ENCODE measurements at regions not wholly inside any gene's neighbourhood (a gene's known extent, or its start where the extent isn't known, plus 50 kb on each side); places are given as distances from the start of the nearest gene placed in this dataset.

GRCh38 chr12:43109631-43110345 lies 442.2 kb downstream of the ADAMTS20 start:
- H3K4me2 ChIP-seq (ENCODE audit: low read depth, low read length, poor library complexity, severe bottlenecking): no peak overlapping the region
- H2AFZ ChIP-seq (ENCODE audit: low read length): no peak overlapping the region
- H3K9me2 ChIP-seq (replicated peaks; ENCODE audit: low read depth, low read length): no peaks in the 10 kb centered on the region
- no peaks in the 10 kb centered on the region for H3K36me3 ChIP-seq (ENCODE audit: insufficient read depth, low read length)
- TF ChIP-seq EZH2phosphoT487 (IDR thresholded peaks at IDR 0.05; ENCODE audit: borderline replicate concordance): no peak
- TF ChIP-seq, protein P1, sequence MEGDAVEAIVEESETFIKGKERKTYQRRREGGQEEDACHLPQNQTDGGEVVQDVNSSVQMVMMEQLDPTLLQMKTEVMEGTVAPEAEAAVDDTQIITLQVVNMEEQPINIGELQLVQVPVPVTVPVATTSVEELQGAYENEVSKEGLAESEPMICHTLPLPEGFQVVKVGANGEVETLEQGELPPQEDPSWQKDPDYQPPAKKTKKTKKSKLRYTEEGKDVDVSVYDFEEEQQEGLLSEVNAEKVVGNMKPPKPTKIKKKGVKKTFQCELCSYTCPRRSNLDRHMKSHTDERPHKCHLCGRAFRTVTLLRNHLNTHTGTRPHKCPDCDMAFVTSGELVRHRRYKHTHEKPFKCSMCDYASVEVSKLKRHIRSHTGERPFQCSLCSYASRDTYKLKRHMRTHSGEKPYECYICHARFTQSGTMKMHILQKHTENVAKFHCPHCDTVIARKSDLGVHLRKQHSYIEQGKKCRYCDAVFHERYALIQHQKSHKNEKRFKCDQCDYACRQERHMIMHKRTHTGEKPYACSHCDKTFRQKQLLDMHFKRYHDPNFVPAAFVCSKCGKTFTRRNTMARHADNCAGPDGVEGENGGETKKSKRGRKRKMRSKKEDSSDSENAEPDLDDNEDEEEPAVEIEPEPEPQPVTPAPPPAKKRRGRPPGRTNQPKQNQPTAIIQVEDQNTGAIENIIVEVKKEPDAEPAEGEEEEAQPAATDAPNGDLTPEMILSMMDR (conservative IDR thresholded peaks at IDR 0.05; ENCODE audit: low read length): no peak
- H3K4me1 ChIP-seq (ENCODE audit: insufficient read depth, low read length, poor library complexity, severe bottlenecking): peaks cover 5% of the 10 kb centered on the region
- no peaks in the 10 kb centered on the region for H3K9me3 ChIP-seq (ENCODE audit: insufficient read depth, low read depth, low read length)
- no peaks in the 10 kb centered on the region for H3K27me3 ChIP-seq (ENCODE audit: insufficient read depth, low read length, poor library complexity, severe bottlenecking)
- no peaks in the 10 kb centered on the region for H3F3A ChIP-seq (ENCODE audit: low read depth)
- no peaks in the 10 kb centered on the region for H3K79me2 ChIP-seq (ENCODE audit: insufficient read depth, low read length)
- no peak overlapping the region for H3K9ac ChIP-seq (ENCODE audit: low read depth, low read length, poor library complexity, severe bottlenecking)
- no peak overlapping the region for H3K4me3 ChIP-seq (ENCODE audit: low read length, poor library complexity, severe bottlenecking)
- no peaks in the 10 kb centered on the region for H4K20me1 ChIP-seq (ENCODE audit: insufficient read depth, low read length, poor library complexity, severe bottlenecking)

DNA sequence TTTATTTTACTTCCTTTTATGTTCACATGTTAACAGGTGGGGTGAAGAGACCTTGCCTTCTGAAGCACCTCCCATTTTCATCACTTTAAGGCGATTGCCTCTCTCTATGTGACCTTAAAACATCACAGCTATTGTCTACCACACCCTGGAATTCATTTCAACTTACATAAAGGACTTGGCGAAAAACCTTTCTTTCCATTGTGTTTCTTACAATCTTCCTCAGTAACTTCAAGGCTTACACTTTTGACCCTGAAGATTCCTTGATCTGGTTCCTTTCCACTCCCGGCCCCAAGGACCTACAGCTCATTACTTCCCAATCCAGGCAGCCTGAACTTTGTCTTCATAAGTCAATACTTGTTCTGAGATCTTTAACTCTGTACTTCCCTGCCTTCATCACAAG lies 443.3 kb downstream of the ADAMTS20 start:
- Histone ChIP-seq H4K20me1 (ENCODE audit: insufficient read depth, low read length, poor library complexity, severe bottlenecking) (no peaks in the 10 kb centered on the region), H3K79me2 (ENCODE audit: insufficient read depth, low read length) (no peaks in the 10 kb centered on the region), H3K27me3 (ENCODE audit: insufficient read depth, low read length, poor library complexity, severe bottlenecking) (no peaks in the 10 kb centered on the region), H3K4me3 (ENCODE audit: low read length, poor library complexity, severe bottlenecking) (no peak overlapping the region), H3K4me1 (ENCODE audit: insufficient read depth, low read length, poor library complexity, severe bottlenecking) (peaks cover 5% of the 10 kb centered on the region), H3K4me2 (ENCODE audit: low read depth, low read length, poor library complexity, severe bottlenecking) (no peak overlapping the region), H3K9me2 (replicated peaks; ENCODE audit: low read depth, low read length) (no peaks in the 10 kb centered on the region), H3K9ac (ENCODE audit: low read depth, low read length, poor library complexity, severe bottlenecking) (no peak overlapping the region), H3K9me3 (ENCODE audit: insufficient read depth, low read depth, low read length) (no peaks in the 10 kb centered on the region), H3K36me3 (ENCODE audit: insufficient read depth, low read length) (no peaks in the 10 kb centered on the region), H2AFZ (ENCODE audit: low read length) (no peak overlapping the region), H3F3A (ENCODE audit: low read depth) (no peaks in the 10 kb centered on the region)
- TF ChIP-seq, protein P1 (conservative IDR thresholded peaks at IDR 0.05; ENCODE audit: low read length): no peak
- TF ChIP-seq EZH2phosphoT487 (IDR thresholded peaks at IDR 0.05; ENCODE audit: borderline replicate concordance): no peak

- H3F3A ChIP-seq (ENCODE audit: low read depth): no peaks in the 10 kb centered on the region
- H4K20me1 ChIP-seq (ENCODE audit: insufficient read depth, low read length, poor library complexity, severe bottlenecking): no peaks in the 10 kb centered on the region
- no peaks in the 10 kb centered on the region for H3K27me3 ChIP-seq (ENCODE audit: insufficient read depth, low read length, poor library complexity, severe bottlenecking)
- no peaks in the 10 kb centered on the region for H3K36me3 ChIP-seq (ENCODE audit: insufficient read depth, low read length)
- H3K4me1 ChIP-seq (ENCODE audit: insufficient read depth, low read length, poor library complexity, severe bottlenecking): peaks cover 5% of the 10 kb centered on the region
- no peaks in the 10 kb centered on the region for H3K9me3 ChIP-seq (ENCODE audit: insufficient read depth, low read depth, low read length)
- no peak overlapping the region for H3K4me2 ChIP-seq (ENCODE audit: low read depth, low read length, poor library complexity, severe bottlenecking)
- no peak overlapping the region for H3K4me3 ChIP-seq (ENCODE audit: low read length, poor library complexity, severe bottlenecking)
- no peaks in the 10 kb centered on the region for H3K79me2 ChIP-seq (ENCODE audit: insufficient read depth, low read length)
- no peak overlapping the region for H2AFZ ChIP-seq (ENCODE audit: low read length)
- TF ChIP-seq EZH2phosphoT487 (IDR thresholded peaks at IDR 0.05; ENCODE audit: borderline replicate concordance): no peak
- TF ChIP-seq, protein P1 (conservative IDR thresholded peaks at IDR 0.05; ENCODE audit: low read length): no peak
- no peaks in the 10 kb centered on the region for H3K9me2 ChIP-seq (replicated peaks; ENCODE audit: low read depth, low read length)
- H3K9ac ChIP-seq (ENCODE audit: low read depth, low read length, poor library complexity, severe bottlenecking): no peak overlapping the region
Observed at GRCh38 chr12:43107026-43107775, 444.8 kb downstream of the ADAMTS20 start.
